ENCODE measurements at regions not wholly inside any gene's neighbourhood (a gene's known extent, or its start where the extent isn't known, plus 50 kb on each side); places are given as distances from the start of the nearest gene placed in this dataset.

DNA sequence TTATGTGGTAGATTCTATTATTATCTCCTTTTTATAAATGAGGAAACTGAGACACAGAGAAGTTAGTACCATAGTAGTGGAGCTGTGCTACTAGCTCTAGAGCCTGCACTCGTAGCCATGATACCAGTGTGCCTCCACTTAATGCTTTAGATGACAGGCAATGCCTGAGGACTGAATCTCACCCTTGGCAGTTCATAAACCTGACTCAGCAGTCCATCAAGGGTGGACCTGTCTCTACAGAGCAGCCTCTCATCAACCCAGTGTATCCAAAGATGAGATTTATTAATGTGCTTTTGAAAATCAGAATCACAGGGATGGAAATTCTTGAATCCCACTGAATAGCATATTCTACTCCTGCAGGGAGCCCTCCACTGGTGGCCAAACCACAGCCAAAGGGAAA is 483.2 kb upstream of the DIPK2B start:
- no peak for DNase-seq
- H2AK5ac ChIP-seq (ENCODE audit: insufficient read length, low read length): no peak overlapping the region
- no peak overlapping the region for H3K14ac ChIP-seq (ENCODE audit: insufficient read depth, low read length)
- no peaks in the 10 kb centered on the region for H3K79me1 ChIP-seq (ENCODE audit: insufficient read depth, low read depth, low read length, poor library complexity, severe bottlenecking)
- H4K5ac ChIP-seq (ENCODE audit: insufficient read length, low read depth, low read length): no peak overlapping the region
- H3K27ac Mint-ChIP-seq: no peak overlapping the region
- no peak overlapping the region for H2BK12ac ChIP-seq (ENCODE audit: insufficient read length, low read depth, low read length)
- H3T11ph ChIP-seq (ENCODE audit: low read length): no peak overlapping the region
- no peak overlapping the region for H4K91ac ChIP-seq (ENCODE audit: insufficient read length, low read depth, low read length)
- no peaks in the 10 kb centered on the region for H3K4me1 ChIP-seq (ENCODE audit: insufficient read depth, low read length)
- no peak overlapping the region for H3K9ac ChIP-seq (ENCODE audit: extremely low read depth, insufficient read length, low read length)
- H3K18ac ChIP-seq (ENCODE audit: insufficient read length, low read depth, low read length): no peak overlapping the region
- TF ChIP-seq, protein P1, sequence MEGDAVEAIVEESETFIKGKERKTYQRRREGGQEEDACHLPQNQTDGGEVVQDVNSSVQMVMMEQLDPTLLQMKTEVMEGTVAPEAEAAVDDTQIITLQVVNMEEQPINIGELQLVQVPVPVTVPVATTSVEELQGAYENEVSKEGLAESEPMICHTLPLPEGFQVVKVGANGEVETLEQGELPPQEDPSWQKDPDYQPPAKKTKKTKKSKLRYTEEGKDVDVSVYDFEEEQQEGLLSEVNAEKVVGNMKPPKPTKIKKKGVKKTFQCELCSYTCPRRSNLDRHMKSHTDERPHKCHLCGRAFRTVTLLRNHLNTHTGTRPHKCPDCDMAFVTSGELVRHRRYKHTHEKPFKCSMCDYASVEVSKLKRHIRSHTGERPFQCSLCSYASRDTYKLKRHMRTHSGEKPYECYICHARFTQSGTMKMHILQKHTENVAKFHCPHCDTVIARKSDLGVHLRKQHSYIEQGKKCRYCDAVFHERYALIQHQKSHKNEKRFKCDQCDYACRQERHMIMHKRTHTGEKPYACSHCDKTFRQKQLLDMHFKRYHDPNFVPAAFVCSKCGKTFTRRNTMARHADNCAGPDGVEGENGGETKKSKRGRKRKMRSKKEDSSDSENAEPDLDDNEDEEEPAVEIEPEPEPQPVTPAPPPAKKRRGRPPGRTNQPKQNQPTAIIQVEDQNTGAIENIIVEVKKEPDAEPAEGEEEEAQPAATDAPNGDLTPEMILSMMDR (conservative IDR thresholded peaks at IDR 0.05): no peak
- H3K79me2 ChIP-seq (ENCODE audit: insufficient read depth, low read length): no peaks in the 10 kb centered on the region
- H3K56ac ChIP-seq (ENCODE audit: insufficient read length, low read depth, low read length): no peak overlapping the region
- no peak overlapping the region for H3K23ac ChIP-seq (ENCODE audit: insufficient read length, low read depth, low read length)
- no peaks in the 10 kb centered on the region for H3K9me3 ChIP-seq (ENCODE audit: control insufficient read depth, low read depth, low read length)
- H3K27me3 Mint-ChIP-seq (ENCODE audit: low read depth): no peaks in the 10 kb centered on the region; the same call in 1 of the 2 replicates
- H2BK15ac ChIP-seq (ENCODE audit: low read depth, low read length): no peak overlapping the region
- no peak overlapping the region for H3K4me3 Mint-ChIP-seq
- no CpG with 5 or more reads among the region's 1 CpG for WGBS (ENCODE audit: extremely low coverage, insufficient read length, low lambda C conversion rate)
- H4K8ac ChIP-seq (replicated peaks; ENCODE audit: insufficient read length, low read depth, low read length): no peak overlapping the region
- no peaks in the 10 kb centered on the region for H4K20me1 ChIP-seq (ENCODE audit: control insufficient read depth, insufficient read depth, insufficient read length)
- H3K36me3 Mint-ChIP-seq (ENCODE audit: insufficient read depth in 1 of 3, low read depth in 3 of 3): peaks cover 0 to 2% (median 0%) of the 10 kb centered on the region in 3 experiments; a peak in 2 of 7 replicates
- H3K4ac ChIP-seq (ENCODE audit: low read depth, low read length): no peak overlapping the region
- no peak overlapping the region for H2BK5ac ChIP-seq (ENCODE audit: insufficient read length, low read length)
- no peak overlapping the region for H3K27ac ChIP-seq (ENCODE audit: insufficient read length, low read depth, low read length)
- no peaks in the 10 kb centered on the region for H3K27me3 ChIP-seq (ENCODE audit: insufficient read depth, low read length)
- H3K23me2 ChIP-seq (ENCODE audit: insufficient read length, low read depth, low read length, poor library complexity, severe bottlenecking): no peaks in the 10 kb centered on the region
- H3K4me2 ChIP-seq (ENCODE audit: insufficient read depth, insufficient read length, low read length): no peak overlapping the region
- H3K9me3 Mint-ChIP-seq: peaks cover 44 to 52% of the 10 kb centered on the region in 2 experiments
- H2AFZ ChIP-seq (ENCODE audit: low read length): no peak overlapping the region
- H2BK20ac ChIP-seq (ENCODE audit: low read depth, low read length, poor library complexity, severe bottlenecking): no peak overlapping the region
- no peaks in the 10 kb centered on the region for H3K4me1 Mint-ChIP-seq
- no peak overlapping the region for H2BK120ac ChIP-seq (ENCODE audit: low read depth, low read length, poor library complexity, severe bottlenecking)
